ENCODE measurements at regions not wholly inside any gene's neighbourhood (a gene's known extent, or its start where the extent isn't known, plus 50 kb on each side); places are given as distances from the start of the nearest gene placed in this dataset.

- Mint-ChIP-seq H3K27ac (no peak overlapping the region), H3K9me3 (no peaks in the 10 kb centered on the region), H3K4me1 (ENCODE audit: low read depth) (no peaks in the 10 kb centered on the region), H3K36me3 (ENCODE audit: low read depth) (no peaks in the 10 kb centered on the region), H3K4me3 (no peak overlapping the region), H3K27me3 (peaks cover 10% of the 10 kb centered on the region)
- CTCF ChIA-PET: no interaction called here
- ATAC-seq (ENCODE audit: poor library complexity) (no peak), DNase-seq (no peak)
- H3K36me3 ChIP-seq (ENCODE audit: insufficient read depth, low read length): no peaks in the 10 kb centered on the region
- POLR2A ChIA-PET: no interaction called here
- H3K27me3 ChIP-seq (ENCODE audit: control insufficient read depth in 1 of 2, insufficient read depth in 2 of 2, low read length in 2 of 2): no peaks in the 10 kb centered on the region
- no peaks in the 10 kb centered on the region for H3K9me3 ChIP-seq (ENCODE audit: control insufficient read depth in 1 of 2, insufficient read depth in 1 of 2, low read length in 2 of 2)
- no peak for TF ChIP-seq CTCF (IDR thresholded peaks at IDR 0.05)
- no peaks in the 10 kb centered on the region for H3K4me1 ChIP-seq (ENCODE audit: insufficient read depth, low read length)
- intact Hi-C loops (cut with DNase I, micrococcal nuclease): no loop called here
- no peak overlapping the region for H3K27ac ChIP-seq (ENCODE audit: low read depth in 1 of 2, low read length in 2 of 2)
- no peak overlapping the region for H3K4me3 ChIP-seq (ENCODE audit: low read length)
Observed at GRCh38 chr1:208607616-208608015, 363.4 kb upstream of the PLXNA2 start.

- no peaks in the 10 kb centered on the region for H3K36me3 ChIP-seq (ENCODE audit: insufficient read depth, low read length)
- intact Hi-C loops (cut with DNase I, micrococcal nuclease): no loop called here
- Mint-ChIP-seq H3K9me3 (peaks cover 10% of the 10 kb centered on the region), H3K36me3 (ENCODE audit: low read depth) (no peaks in the 10 kb centered on the region), H3K4me1 (ENCODE audit: low read depth) (no peaks in the 10 kb centered on the region), H3K27me3 (peaks cover 18% of the 10 kb centered on the region), H3K4me3 (no peak overlapping the region), H3K27ac (no peak overlapping the region)
- H3K4me3 ChIP-seq (ENCODE audit: low read length): no peak overlapping the region
- ATAC-seq (ENCODE audit: poor library complexity) (no peak), DNase-seq (no peak)
- CTCF ChIA-PET: no interaction called here
- no peak overlapping the region for H3K27ac ChIP-seq (ENCODE audit: low read depth in 1 of 2, low read length in 2 of 2)
- POLR2A ChIA-PET: no interaction called here
- no peaks in the 10 kb centered on the region for H3K4me1 ChIP-seq (ENCODE audit: insufficient read depth, low read length)
- H3K9me3 ChIP-seq (ENCODE audit: control insufficient read depth in 1 of 2, insufficient read depth in 1 of 2, low read length in 2 of 2): peaks cover 0 to 13% of the 10 kb centered on the region in 2 experiments
- no peaks in the 10 kb centered on the region for H3K27me3 ChIP-seq (ENCODE audit: control insufficient read depth in 1 of 2, insufficient read depth in 2 of 2, low read length in 2 of 2)
- TF ChIP-seq CTCF (IDR thresholded peaks at IDR 0.05): no peak
Observed at GRCh38 chr1:208614610-208615009, 370.4 kb upstream of the PLXNA2 start.

GRCh38 chr1:208615371-208615770 lies 371.2 kb upstream of the PLXNA2 start:
- ChIA-PET POLR2A (no interaction called here), CTCF (no interaction called here)
- H3K36me3 Mint-ChIP-seq (ENCODE audit: low read depth): no peaks in the 10 kb centered on the region
- no peak for TF ChIP-seq CTCF (IDR thresholded peaks at IDR 0.05)
- Histone ChIP-seq H3K9me3 (ENCODE audit: control insufficient read depth in 1 of 2, insufficient read depth in 1 of 2, low read length in 2 of 2) (peaks cover 0 to 13% of the 10 kb centered on the region in 2 experiments), H3K27ac (ENCODE audit: low read depth in 1 of 2, low read length in 2 of 2) (no peak overlapping the region), H3K27me3 (ENCODE audit: control insufficient read depth in 1 of 2, insufficient read depth in 2 of 2, low read length in 2 of 2) (no peaks in the 10 kb centered on the region), H3K36me3 (ENCODE audit: insufficient read depth, low read length) (no peaks in the 10 kb centered on the region), H3K4me3 (ENCODE audit: low read length) (no peak overlapping the region), H3K4me1 (ENCODE audit: insufficient read depth, low read length) (no peaks in the 10 kb centered on the region)
- H3K4me3 Mint-ChIP-seq: no peak overlapping the region
- H3K9me3 Mint-ChIP-seq: peaks cover 16% of the 10 kb centered on the region
- no peak for ATAC-seq (ENCODE audit: poor library complexity)
- H3K27ac Mint-ChIP-seq: no peak overlapping the region
- H3K4me1 Mint-ChIP-seq (ENCODE audit: low read depth): no peaks in the 10 kb centered on the region
- H3K27me3 Mint-ChIP-seq: peaks cover 18% of the 10 kb centered on the region
- DNase-seq: no peak
- intact Hi-C loops (cut with DNase I, micrococcal nuclease): no loop called here
